GM23338 (cell line): ENCODE measurements at regions not wholly inside any gene's neighbourhood (a gene's known extent, or its start where the extent isn't known, plus 50 kb on each side); places are given as distances from the start of the nearest gene placed in this dataset.

ENCODE experiments used
- ATAC-seq: fragments of 200-7000 bp; cut with Tn5 transposase; 3 replicates; pipeline ENCODE4 v1.9.1; 2020
- DNase-seq: peaks from one replicate; pipeline ENCODE4 v3.0.0-alpha.2; 2015; ENCODE audit warnings: low spot score
- H2AFZ ChIP-seq: fragments of 200-600 bp; sonication (generic); 2 replicates; pipeline ENCODE4 v1.8.0; 2016; ENCODE audit warnings: antibody characterized with exemption, mild to moderate bottlenecking, moderate library complexity
- H3F3A ChIP-seq: fragments of 200-600 bp; sonication (generic); replicated peaks from 2 replicates; pipeline ENCODE4 v1.8.0; 2017; ENCODE audit warnings: antibody characterized with exemption, mixed run types, low read depth
- H3K27ac ChIP-seq: fragments of 200-600 bp; sonication (generic); 2 replicates; pipeline ENCODE4 v1.6.1; 2016; ENCODE audit warnings: low read depth
- H3K27me3 ChIP-seq: fragments of 200-600 bp; sonication (generic); 2 replicates; pipeline ENCODE4 v1.8.0; 2016; ENCODE audit warnings: mild to moderate bottlenecking, mixed run types, moderate library complexity; ENCODE audit not compliant: insufficient read depth
- H3K36me3 ChIP-seq: fragments of 200-600 bp; sonication (generic); 2 replicates; pipeline ENCODE4 v1.8.0; 2016; ENCODE audit warnings: mild to moderate bottlenecking; ENCODE audit not compliant: insufficient read depth
- H3K4me1 ChIP-seq: fragments of 200-600 bp; sonication (generic); 2 replicates; pipeline ENCODE4 v1.8.0; 2016; ENCODE audit warnings: mild to moderate bottlenecking, moderate library complexity; ENCODE audit not compliant: insufficient read depth
- H3K4me2 ChIP-seq: fragments of 200-600 bp; sonication (generic); 2 replicates; pipeline ENCODE4 v1.7.1; 2017; ENCODE audit warnings: mixed run types
- H3K4me3 ChIP-seq: fragments of 200-600 bp; sonication (generic); 2 replicates; pipeline ENCODE4 v1.6.1; 2016; ENCODE audit warnings: mixed run types
- H3K79me2 ChIP-seq: fragments of 200-600 bp; sonication (generic); replicated peaks from 2 replicates; pipeline ENCODE4 v1.8.0; 2017; ENCODE audit warnings: mild to moderate bottlenecking; ENCODE audit not compliant: insufficient read depth
- H3K9me2 ChIP-seq: fragments of 200-600 bp; sonication (generic); 2 replicates; pipeline ENCODE4 v1.8.0; 2017; ENCODE audit not compliant: insufficient read depth
- H4K20me1 ChIP-seq: fragments of 200-600 bp; sonication (generic); replicated peaks from 2 replicates; pipeline ENCODE4 v1.8.0; 2017; ENCODE audit warnings: mild to moderate bottlenecking; ENCODE audit not compliant: insufficient read depth
- H3K27ac Mint-ChIP-seq: 2 replicates; pipeline ENCODE4 v1.8.0; 2020; ENCODE audit warnings: inconsistent platforms, mild to moderate bottlenecking, moderate library complexity, mixed read lengths
- H3K27me3 Mint-ChIP-seq: 3 replicates; pipeline ENCODE4 v1.8.0; 2022; ENCODE audit warnings: low read depth, mild to moderate bottlenecking, moderate library complexity, mixed read lengths, inconsistent platforms; ENCODE audit not compliant: insufficient read depth, poor library complexity
- H3K36me3 Mint-ChIP-seq: 3 replicates; pipeline ENCODE4 v1.8.0; 2021; ENCODE audit warnings: low read depth, mild to moderate bottlenecking, inconsistent platforms, moderate library complexity, mixed read lengths
- H3K4me1 Mint-ChIP-seq: 3 replicates; pipeline ENCODE4 v1.8.0; 2020; ENCODE audit warnings: mild to moderate bottlenecking, inconsistent platforms, mixed read lengths
- H3K4me3 Mint-ChIP-seq: 3 replicates; pipeline ENCODE4 v1.8.0; 2021; ENCODE audit warnings: moderate library complexity, mild to moderate bottlenecking, inconsistent platforms, mixed read lengths
- H3K9me3 Mint-ChIP-seq: 3 replicates; pipeline ENCODE4 v1.8.0; 2020; ENCODE audit warnings: moderate library complexity, mild to moderate bottlenecking, inconsistent platforms, mixed read lengths
- CREB1 ChIP-seq: fragments of 250-450 bp; sonication (Bioruptor Pico); IDR thresholded peaks from 2 replicates; pipeline ENCODE4 v1.5.0; 2020; ENCODE audit warnings: low read depth, mild to moderate bottlenecking, moderate library complexity
- EZH2phosphoT487 ChIP-seq: fragments of 200-600 bp; sonication (generic); IDR thresholded peaks from one replicate; pipeline ENCODE4 v1.8.1; 2018; ENCODE audit warnings: antibody characterized with exemption; ENCODE audit not compliant: unreplicated experiment
- ZNF114 ChIP-seq: fragments of 250-450 bp; sonication (Bioruptor Pico); IDR thresholded peaks from 2 replicates; pipeline ENCODE4 v1.5.0; 2020; ENCODE audit warnings: mild to moderate bottlenecking, moderate library complexity
- ZNF331 ChIP-seq: fragments of 250-450 bp; sonication (Bioruptor Pico); IDR thresholded peaks from 2 replicates; pipeline ENCODE4 v1.5.0; 2020; ENCODE audit warnings: low read depth, mild to moderate bottlenecking, moderate library complexity
- ZNF462 ChIP-seq: fragments of 250-450 bp; sonication (Bioruptor Pico); IDR thresholded peaks from 2 replicates; pipeline ENCODE4 v1.5.0; 2020; ENCODE audit warnings: mild to moderate bottlenecking, moderate library complexity

GRCh38 chr12:46087916-46088439, 97.6 kb upstream of the SCAF11 start:
- Histone ChIP-seq H2AFZ (no peak overlapping the region), H3K4me1 (no peaks in the 10 kb centered on the region), H3K4me2 (no peak overlapping the region), H3K36me3 (peaks cover 4% of the 10 kb centered on the region; the same call in 1 of the 2 replicates), H3K79me2 (no peaks in the 10 kb centered on the region), H4K20me1 (no peaks in the 10 kb centered on the region), H3K4me3 (no peak overlapping the region), H3K27me3 (no peaks in the 10 kb centered on the region), H3F3A (no peaks in the 10 kb centered on the region), H3K9me2 (0 out of 2 replicates have a peak, but pooled peaks cover 4% of the 10 kb centered on the region), H3K27ac (no peak overlapping the region)
- Mint-ChIP-seq H3K27ac (no peak overlapping the region), H3K27me3 (no peaks in the 10 kb centered on the region), H3K4me3 (no peak overlapping the region), H3K4me1 (no peaks in the 10 kb centered on the region), H3K36me3 (peaks cover 66% of the 10 kb centered on the region), H3K9me3 (peaks cover 93% of the 10 kb centered on the region)
- TF ChIP-seq CREB1 (CRISPR knock-in tag) (no peak), ZNF462 (CRISPR knock-in tag) (no peak), ZNF331 (CRISPR knock-in tag) (no peak)
- no peak for ATAC-seq
- no peak for DNase-seq

DNA sequence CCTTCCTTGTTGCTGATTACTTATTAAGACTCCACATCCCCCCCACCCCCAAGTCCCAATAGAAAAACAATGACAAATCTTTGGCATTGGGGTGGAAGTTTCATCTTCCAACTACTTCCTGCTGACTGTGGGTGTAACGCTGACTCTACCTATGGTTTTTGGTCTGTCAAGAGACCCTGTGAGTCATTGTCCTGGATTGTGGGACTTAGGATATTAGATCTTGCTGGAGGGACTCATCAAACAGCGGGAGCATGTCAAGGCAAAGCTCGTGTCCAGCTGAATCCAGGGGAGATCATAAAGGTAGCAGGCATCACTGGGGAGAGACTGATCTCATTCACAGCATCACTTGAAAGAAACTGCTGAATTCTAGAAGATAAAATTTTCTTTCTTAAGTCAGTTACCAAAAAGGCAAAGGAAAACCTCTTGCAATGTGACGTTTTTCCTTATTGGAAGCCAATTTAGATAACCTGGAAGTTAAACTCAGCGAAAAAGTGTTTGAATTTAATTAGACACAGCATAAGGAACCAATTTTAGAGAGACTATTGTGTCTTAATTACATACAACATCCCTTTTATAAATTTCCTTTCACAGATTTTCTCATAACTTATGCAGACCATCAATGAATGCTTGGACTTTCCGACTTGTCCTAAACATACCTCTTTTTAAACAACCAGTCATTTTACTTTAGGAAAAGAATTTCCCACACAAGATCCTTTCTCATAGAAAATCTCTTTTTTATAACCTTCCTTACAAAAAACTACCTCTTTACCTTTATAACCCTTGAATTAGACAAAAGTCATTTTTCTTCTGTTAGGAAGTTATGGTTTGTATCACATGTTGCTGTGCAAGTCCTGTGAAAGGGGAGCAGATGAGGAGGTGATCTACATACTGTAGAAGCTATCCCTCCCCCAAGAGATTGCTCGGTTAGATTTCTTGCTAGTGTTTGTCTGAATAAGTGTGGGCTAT, 94.6 kb upstream of the SCAF11 start:
- Mint-ChIP-seq H3K9me3 (peaks cover 83% of the 10 kb centered on the region), H3K4me1 (no peaks in the 10 kb centered on the region), H3K27ac (no peak overlapping the region), H3K27me3 (peaks cover 1% of the 10 kb centered on the region), H3K4me3 (no peak overlapping the region), H3K36me3 (peaks cover 55% of the 10 kb centered on the region)
- ATAC-seq, result no peak
- peak; percentile 65 for DNase-seq
- Histone ChIP-seq H3K4me2 (no peak overlapping the region), H4K20me1 (no peaks in the 10 kb centered on the region), H3K4me3 (no peak overlapping the region; the same call in 1 of the 2 replicates), H3K27ac (no peak overlapping the region), H3F3A (no peaks in the 10 kb centered on the region), H3K4me1 (no peaks in the 10 kb centered on the region), H3K79me2 (no peaks in the 10 kb centered on the region), H3K27me3 (no peaks in the 10 kb centered on the region), H3K9me2 (0 out of 2 replicates have a peak, but pooled peaks cover 4% of the 10 kb centered on the region), H2AFZ (no peak overlapping the region), H3K36me3 (peaks cover 6% of the 10 kb centered on the region; the same call in 1 of the 2 replicates)
- TF ChIP-seq ZNF114 (no peak), EZH2phosphoT487 (no peak)
